ENCODE measurements at regions not wholly inside any gene's neighbourhood (a gene's known extent, or its start where the extent isn't known, plus 50 kb on each side); places are given as distances from the start of the nearest gene placed in this dataset.

DNA sequence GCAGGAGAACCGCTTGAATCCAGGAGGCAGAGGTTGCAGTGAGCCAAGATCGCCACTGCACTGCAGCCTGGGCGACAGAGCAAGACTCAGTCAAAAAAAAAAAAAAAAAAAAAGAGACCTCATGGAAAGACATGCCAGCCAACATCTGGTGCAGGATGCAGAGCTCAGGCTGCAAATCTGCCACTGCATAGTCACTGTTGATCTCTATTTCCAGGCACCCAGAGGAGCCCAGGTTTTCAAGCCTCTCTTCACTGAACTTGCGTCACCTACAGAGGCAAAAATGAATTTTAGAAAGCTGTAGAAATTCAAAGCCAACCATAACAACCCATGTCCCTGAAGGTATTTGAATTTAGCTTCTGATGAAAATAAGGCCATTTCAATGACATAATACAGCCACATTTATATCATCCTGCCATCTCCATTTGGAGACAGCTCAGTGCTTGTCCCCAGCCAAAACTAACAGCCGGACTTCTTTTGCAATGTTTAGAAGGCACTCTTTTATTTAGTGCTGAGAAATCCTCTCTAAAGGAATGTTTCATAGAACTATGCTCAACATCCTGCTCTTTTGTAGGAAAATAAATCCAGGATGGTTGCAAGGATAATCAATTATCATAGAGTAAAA is 113.3 kb downstream of the SNX18 start:
- 87 to 96% methylated on average over 5 of the region's 5 CpGs for WGBS, 2 donors
- no peak overlapping the region for H3K27ac ChIP-seq
- no peak for TF ChIP-seq POLR2AphosphoS5 (IDR thresholded peaks at IDR 0.05)
- TF ChIP-seq, protein P1, sequence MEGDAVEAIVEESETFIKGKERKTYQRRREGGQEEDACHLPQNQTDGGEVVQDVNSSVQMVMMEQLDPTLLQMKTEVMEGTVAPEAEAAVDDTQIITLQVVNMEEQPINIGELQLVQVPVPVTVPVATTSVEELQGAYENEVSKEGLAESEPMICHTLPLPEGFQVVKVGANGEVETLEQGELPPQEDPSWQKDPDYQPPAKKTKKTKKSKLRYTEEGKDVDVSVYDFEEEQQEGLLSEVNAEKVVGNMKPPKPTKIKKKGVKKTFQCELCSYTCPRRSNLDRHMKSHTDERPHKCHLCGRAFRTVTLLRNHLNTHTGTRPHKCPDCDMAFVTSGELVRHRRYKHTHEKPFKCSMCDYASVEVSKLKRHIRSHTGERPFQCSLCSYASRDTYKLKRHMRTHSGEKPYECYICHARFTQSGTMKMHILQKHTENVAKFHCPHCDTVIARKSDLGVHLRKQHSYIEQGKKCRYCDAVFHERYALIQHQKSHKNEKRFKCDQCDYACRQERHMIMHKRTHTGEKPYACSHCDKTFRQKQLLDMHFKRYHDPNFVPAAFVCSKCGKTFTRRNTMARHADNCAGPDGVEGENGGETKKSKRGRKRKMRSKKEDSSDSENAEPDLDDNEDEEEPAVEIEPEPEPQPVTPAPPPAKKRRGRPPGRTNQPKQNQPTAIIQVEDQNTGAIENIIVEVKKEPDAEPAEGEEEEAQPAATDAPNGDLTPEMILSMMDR (IDR thresholded peaks at IDR 0.05): no peak
- no peak for TF ChIP-seq POLR2A (IDR thresholded peaks at IDR 0.05)
- no peak for TF ChIP-seq EP300 (IDR thresholded peaks at IDR 0.05)

DNA sequence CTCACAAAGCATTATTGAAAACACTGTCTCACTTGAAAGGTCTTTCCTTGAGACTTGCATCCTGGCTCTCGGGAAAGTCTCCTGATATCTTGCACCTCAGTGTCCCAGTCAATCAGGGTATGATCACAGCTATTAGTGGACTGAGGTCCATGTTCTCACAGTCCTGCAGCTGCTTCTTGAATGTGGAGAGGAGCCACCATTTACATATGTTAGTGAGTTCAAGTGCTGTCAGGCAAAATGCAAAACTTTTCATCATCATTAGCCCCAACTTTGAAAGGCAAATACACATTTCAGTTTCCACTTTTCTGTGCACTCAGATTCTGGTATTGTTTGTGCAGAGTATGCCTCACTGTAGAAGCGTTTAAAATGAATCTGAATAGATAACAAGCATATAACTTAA is 111.6 kb downstream of the SNX18 start:
- Histone ChIP-seq H3K4me3 (no peak overlapping the region), H3K36me3 (no peaks in the 10 kb centered on the region), H3K4me1 (peaks cover 0 to 9% (median 5%) of the 10 kb centered on the region in 4 donors), H3K9me3 (no peaks in the 10 kb centered on the region), H3K27ac (no peak overlapping the region), H3K27me3 (no peaks in the 10 kb centered on the region)
- no peak for DNase-seq
- ATAC-seq (ENCODE audit: low FRiP score in 2 of 2): no peak
- no peak for TF ChIP-seq POLR2A (IDR thresholded peaks at IDR 0.05)
- no peak for TF ChIP-seq POLR2AphosphoS5 (IDR thresholded peaks at IDR 0.05)
- TF ChIP-seq, protein P1 (IDR thresholded peaks at IDR 0.05): no peak
- TF ChIP-seq EP300 (IDR thresholded peaks at IDR 0.05): no peak
- WGBS, 2 donors: 95% methylated on average over 2 of the region's 2 CpGs

More for the DNA sequence above, 113.3 kb downstream of the SNX18 start:
- Histone ChIP-seq H3K36me3 (no peaks in the 10 kb centered on the region), H3K27me3 (no peaks in the 10 kb centered on the region), H3K4me3 (no peak overlapping the region), H3K4me1 (peaks cover 0 to 9% (median 4%) of the 10 kb centered on the region in 4 donors), H3K9me3 (no peaks in the 10 kb centered on the region)
- DNase-seq (no peak), ATAC-seq (ENCODE audit: low FRiP score in 2 of 2) (peak in 1 of 2 donors; percentile 70)

DNA sequence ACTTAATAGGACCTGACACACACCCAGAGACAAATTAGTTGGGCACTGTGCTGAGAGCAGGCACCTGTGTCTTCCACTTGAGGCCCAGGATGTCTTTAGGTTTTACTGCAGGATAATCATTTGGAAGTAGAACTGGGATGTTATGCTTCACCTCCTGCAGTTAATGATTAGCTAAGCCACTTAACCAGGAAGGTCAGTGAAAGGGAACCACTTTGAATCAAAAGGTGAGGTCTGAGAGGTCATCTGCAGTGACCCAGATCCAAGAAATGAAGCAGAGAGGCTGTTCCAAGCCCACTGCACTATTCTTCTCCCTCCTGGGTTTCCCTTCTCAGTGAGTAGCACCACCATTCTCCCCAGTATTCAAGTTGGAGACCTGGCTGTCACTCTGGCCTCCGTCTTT is 110.5 kb downstream of the SNX18 start:
- no peaks in the 10 kb centered on the region for H3K9me3 ChIP-seq
- TF ChIP-seq, protein P1 (IDR thresholded peaks at IDR 0.05): no peak
- no peak for TF ChIP-seq EP300 (IDR thresholded peaks at IDR 0.05)
- TF ChIP-seq POLR2A (IDR thresholded peaks at IDR 0.05): no peak
- no peak for TF ChIP-seq POLR2AphosphoS5 (IDR thresholded peaks at IDR 0.05)
- 100% methylated on average over 1 of the region's 1 CpG for WGBS, 2 donors
- no peak overlapping the region for H3K4me3 ChIP-seq
- H3K27ac ChIP-seq: no peak overlapping the region
- H3K27me3 ChIP-seq: no peaks in the 10 kb centered on the region
- DNase-seq: no peak
- no peak for ATAC-seq (ENCODE audit: low FRiP score in 2 of 2)
- H3K36me3 ChIP-seq: no peaks in the 10 kb centered on the region
- peaks cover 0 to 9% (median 5%) of the 10 kb centered on the region in 4 donors for H3K4me1 ChIP-seq

DNA sequence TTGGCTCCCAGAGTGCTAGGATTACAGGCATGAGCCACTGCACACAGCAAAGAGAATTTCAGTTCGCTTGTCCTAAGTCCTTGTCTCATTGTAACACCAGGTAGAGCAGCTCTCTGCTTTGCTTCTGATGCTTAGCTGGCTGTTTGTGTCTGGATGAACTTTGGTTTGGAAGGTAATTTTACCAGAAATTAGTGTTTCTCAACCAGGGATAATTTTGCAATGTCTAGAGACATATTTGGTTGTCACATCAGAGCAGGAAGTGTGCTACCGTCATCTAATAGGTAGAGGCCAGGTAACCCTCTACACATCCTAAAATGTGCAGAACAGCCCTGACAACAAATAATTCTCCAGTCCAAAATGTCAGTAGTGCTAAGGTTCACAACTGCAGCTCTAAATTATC is 108.8 kb downstream of the SNX18 start:
- WGBS, 2 donors: 93 to 94% methylated on average over 2 of the region's 2 CpGs
- Histone ChIP-seq H3K9me3 (no peaks in the 10 kb centered on the region), H3K4me1 (peaks cover 0 to 3% (median 1%) of the 10 kb centered on the region in 4 donors), H3K4me3 (no peak overlapping the region), H3K36me3 (no peaks in the 10 kb centered on the region), H3K27me3 (no peaks in the 10 kb centered on the region), H3K27ac (no peak overlapping the region)
- no peak for ATAC-seq (ENCODE audit: low FRiP score in 2 of 2)
- no peak for TF ChIP-seq POLR2A (IDR thresholded peaks at IDR 0.05)
- TF ChIP-seq POLR2AphosphoS5 (IDR thresholded peaks at IDR 0.05): no peak
- TF ChIP-seq, protein P1 (IDR thresholded peaks at IDR 0.05): no peak
- no peak for TF ChIP-seq EP300 (IDR thresholded peaks at IDR 0.05)
- DNase-seq: no peak
